Activated T-cell treated with anti-CD3 and anti-CD28 coated beads, Interleukin-2, amount 50 U/mL, for 48 hours (primary cell): ENCODE measurements at regions not wholly inside any gene's neighbourhood (a gene's known extent, or its start where the extent isn't known, plus 50 kb on each side); places are given as distances from the start of the nearest gene placed in this dataset.
"Not testable (repeated sequence)": the region's sequence is repeated elsewhere in the genome, so short reads cannot be mapped to it uniquely, and the experiment has no call there.

Experiments
- DNase-seq, 2 experiments: peaks; one replicate each; pipeline ENCODE4 v3.0.0-alpha.2; 2020

- DNase-seq: no peak
Measured at GRCh38 chr12:131314524-131315090, 360.9 kb downstream of the ADGRD1 start.

GRCh38 chr12:131315601-131316000 is 361.9 kb downstream of the ADGRD1 start:
- no peak for DNase-seq

- no peak for DNase-seq
Measured at GRCh38 chr12:131316388-131316787, 362.7 kb downstream of the ADGRD1 start.

- no peak for DNase-seq
Measured at GRCh38 chr12:131318045-131318685, 364.5 kb downstream of the ADGRD1 start.

- DNase-seq: no peak
Measured at GRCh38 chr12:131321988-131322387, 368.3 kb downstream of the ADGRD1 start.

- not testable (repeated sequence) for DNase-seq
Measured at GRCh38 chr12:131322460-131322859, 368.8 kb downstream of the ADGRD1 start.

GRCh38 chr12:131323879-131324278 is 370.2 kb downstream of the ADGRD1 start:
- no peak for DNase-seq

- DNase-seq: no peak
Measured at GRCh38 chr12:131327521-131328488, 374.1 kb downstream of the ADGRD1 start.

- not testable (repeated sequence) for DNase-seq
Measured at GRCh38 chr12:131328861-131329845, 375.4 kb downstream of the ADGRD1 start.

- no peak for DNase-seq
Measured at GRCh38 chr12:131330106-131330815, 376.6 kb downstream of the ADGRD1 start.

- no peak for DNase-seq
Measured at GRCh38 chr12:131331148-131331750, 377.5 kb downstream of the ADGRD1 start.

GRCh38 chr12:131332224-131332623 is 378.5 kb downstream of the ADGRD1 start:
- DNase-seq: no peak

- DNase-seq: no peak
Measured at GRCh38 chr12:131333136-131333535, 377.8 kb upstream of the SFSWAP start.

- DNase-seq: no peak
Measured at GRCh38 chr12:131333621-131334440, 377.1 kb upstream of the SFSWAP start.

- no peak for DNase-seq
Measured at GRCh38 chr12:131334835-131335234, 376.1 kb upstream of the SFSWAP start.

GRCh38 chr12:131335456-131335855 is 375.4 kb upstream of the SFSWAP start:
- DNase-seq: no peak

GRCh38 chr12:131337861-131338260 is 373.0 kb upstream of the SFSWAP start:
- DNase-seq: not testable (repeated sequence)

- no peak for DNase-seq
Measured at GRCh38 chr12:131340616-131341210, 370.2 kb upstream of the SFSWAP start.

- DNase-seq: not testable (repeated sequence)
Measured at GRCh38 chr12:131341608-131342007, 369.3 kb upstream of the SFSWAP start.

- not testable (repeated sequence) for DNase-seq
Measured at GRCh38 chr12:131343436-131343835, 367.5 kb upstream of the SFSWAP start.
